ENCODE measurements at regions not wholly inside any gene's neighbourhood (a gene's known extent, or its start where the extent isn't known, plus 50 kb on each side); places are given as distances from the start of the nearest gene placed in this dataset.

- Histone ChIP-seq H3K9me3 (no peaks in the 10 kb centered on the region), H3K4me1 (no peaks in the 10 kb centered on the region), H3K27me3 (no peaks in the 10 kb centered on the region), H3K27ac (no peak overlapping the region), H3K4me3 (no peak overlapping the region), H3K36me3 (no peaks in the 10 kb centered on the region)
- intact Hi-C loops (cut with DNase I): no loop called here
- TF ChIP-seq CTCF (IDR thresholded peaks at IDR 0.05): no peak
- DNase-seq (ENCODE audit: low spot score in 2 of 2): no peak
Measured at GRCh38 chr19:28457620-28458019, 755.3 kb downstream of the UQCRFS1 start.

- no peaks in the 10 kb centered on the region for H3K9me3 ChIP-seq
- DNase-seq (ENCODE audit: low spot score in 2 of 2): no peak
- no peaks in the 10 kb centered on the region for H3K4me1 ChIP-seq
- intact Hi-C loops (cut with DNase I): no loop called here
- no peaks in the 10 kb centered on the region for H3K27me3 ChIP-seq
- no peak overlapping the region for H3K4me3 ChIP-seq
- no peak overlapping the region for H3K27ac ChIP-seq
- TF ChIP-seq CTCF (IDR thresholded peaks at IDR 0.05): no peak
- no peaks in the 10 kb centered on the region for H3K36me3 ChIP-seq
Measured at GRCh38 chr19:28456708-28457320, 756.1 kb downstream of the UQCRFS1 start.

- Histone ChIP-seq H3K4me3 (no peak overlapping the region), H3K4me1 (no peaks in the 10 kb centered on the region), H3K9me3 (no peaks in the 10 kb centered on the region), H3K36me3 (no peaks in the 10 kb centered on the region), H3K27ac (no peak overlapping the region), H3K27me3 (no peaks in the 10 kb centered on the region)
- no peak for DNase-seq (ENCODE audit: low spot score in 2 of 2)
- intact Hi-C loops (cut with DNase I): no loop called here
- TF ChIP-seq CTCF (IDR thresholded peaks at IDR 0.05): no peak
Measured at GRCh38 chr19:28456252-28456651, 756.7 kb downstream of the UQCRFS1 start.

GRCh38 chr19:28454083-28454482 is 758.9 kb downstream of the UQCRFS1 start:
- H3K36me3 ChIP-seq: no peaks in the 10 kb centered on the region
- DNase-seq (ENCODE audit: low spot score in 2 of 2): no peak
- H3K9me3 ChIP-seq: no peaks in the 10 kb centered on the region
- no peaks in the 10 kb centered on the region for H3K27me3 ChIP-seq
- no peak overlapping the region for H3K4me3 ChIP-seq
- no peak overlapping the region for H3K27ac ChIP-seq
- no peak for TF ChIP-seq CTCF (IDR thresholded peaks at IDR 0.05)
- no peaks in the 10 kb centered on the region for H3K4me1 ChIP-seq
- intact Hi-C loops (cut with DNase I): no loop called here

- Histone ChIP-seq H3K27me3 (no peaks in the 10 kb centered on the region), H3K4me3 (no peak overlapping the region), H3K36me3 (no peaks in the 10 kb centered on the region), H3K4me1 (no peaks in the 10 kb centered on the region), H3K9me3 (no peaks in the 10 kb centered on the region), H3K27ac (no peak overlapping the region)
- TF ChIP-seq CTCF (IDR thresholded peaks at IDR 0.05): no peak
- intact Hi-C loops (cut with DNase I): no loop called here
- no peak for DNase-seq (ENCODE audit: low spot score in 2 of 2)
Measured at GRCh38 chr19:28453420-28453819, 759.5 kb downstream of the UQCRFS1 start.

- no peak overlapping the region for H3K4me3 ChIP-seq
- TF ChIP-seq CTCF (IDR thresholded peaks at IDR 0.05): no peak
- no peaks in the 10 kb centered on the region for H3K27me3 ChIP-seq
- intact Hi-C loops (cut with DNase I): no loop called here
- H3K36me3 ChIP-seq: no peaks in the 10 kb centered on the region
- no peak for DNase-seq (ENCODE audit: low spot score in 2 of 2)
- no peaks in the 10 kb centered on the region for H3K4me1 ChIP-seq
- H3K9me3 ChIP-seq: no peaks in the 10 kb centered on the region
- H3K27ac ChIP-seq: no peak overlapping the region
Measured at GRCh38 chr19:28449803-28450202, 763.1 kb downstream of the UQCRFS1 start.
